GM21360 (cell line): ENCODE measurements at regions not wholly inside any gene's neighbourhood (a gene's known extent, or its start where the extent isn't known, plus 50 kb on each side); places are given as distances from the start of the nearest gene placed in this dataset.

ENCODE experiments used
- ATAC-seq: cut with Tn5 transposase; IDR thresholded peaks from one replicate; pipeline ENCODE4 v1.9.1; 2021; ENCODE audit warnings: mild to moderate bottlenecking, moderate library complexity; ENCODE audit not compliant: unreplicated experiment

DNA sequence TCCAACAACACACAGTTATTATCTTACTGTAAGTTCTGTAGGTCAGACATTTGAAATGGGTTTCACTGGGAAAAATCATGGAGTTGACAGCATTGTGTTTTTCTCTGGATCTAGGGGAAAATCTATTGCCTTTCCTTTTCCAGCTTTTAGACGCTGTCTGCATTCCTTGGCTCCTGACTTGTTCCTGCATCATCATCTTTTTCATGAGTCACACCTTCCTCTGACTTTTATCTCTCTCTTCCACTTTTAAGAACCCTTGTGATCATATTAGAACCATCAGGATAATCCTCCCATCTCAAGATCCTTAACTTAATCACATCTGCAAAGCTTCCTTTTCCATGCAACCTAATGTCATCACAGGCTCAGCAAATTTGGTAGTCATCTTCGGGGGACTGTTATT is 1454.8 kb downstream of the RPA4 start:
- no peak for ATAC-seq

DNA sequence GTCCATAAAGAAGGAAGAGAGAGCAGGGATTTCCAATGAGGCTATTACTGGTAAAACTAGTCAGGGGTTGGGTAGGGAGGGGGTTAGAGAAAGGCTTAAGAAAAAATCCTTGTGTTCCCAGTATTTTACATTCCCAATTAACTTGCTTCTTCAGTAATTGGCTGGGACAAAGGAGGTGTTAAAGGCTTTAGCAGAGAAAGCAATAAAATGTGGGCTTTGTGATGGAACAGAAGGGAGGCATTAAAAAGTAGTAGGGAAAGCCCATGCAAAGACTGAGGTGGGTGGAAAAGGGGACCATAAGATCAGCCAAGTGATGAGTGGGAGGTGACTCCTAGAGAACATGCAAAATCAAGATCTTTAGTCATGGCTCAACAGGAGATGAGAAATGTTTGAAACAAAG is 1467.2 kb downstream of the RPA4 start:
- ATAC-seq = no peak

DNA sequence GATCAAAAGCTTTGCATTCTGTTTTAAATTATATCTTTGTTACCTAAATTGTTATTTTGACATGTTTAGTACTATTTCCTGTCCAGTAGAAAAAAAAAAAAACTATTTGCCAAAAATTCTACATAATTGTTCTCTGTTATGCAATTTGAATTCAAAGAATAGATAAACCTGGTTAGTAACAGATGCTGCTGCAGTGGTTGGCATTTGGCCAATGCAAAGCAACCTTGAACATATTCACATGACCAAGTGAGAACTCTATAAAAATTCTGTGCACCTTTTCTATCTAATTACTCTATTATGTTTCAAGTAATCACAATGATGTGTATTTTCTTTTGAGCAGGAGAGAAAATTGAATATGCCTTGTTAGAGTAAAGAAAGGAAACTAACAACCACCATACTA is 1473.4 kb downstream of the RPA4 start:
- no peak for ATAC-seq

DNA sequence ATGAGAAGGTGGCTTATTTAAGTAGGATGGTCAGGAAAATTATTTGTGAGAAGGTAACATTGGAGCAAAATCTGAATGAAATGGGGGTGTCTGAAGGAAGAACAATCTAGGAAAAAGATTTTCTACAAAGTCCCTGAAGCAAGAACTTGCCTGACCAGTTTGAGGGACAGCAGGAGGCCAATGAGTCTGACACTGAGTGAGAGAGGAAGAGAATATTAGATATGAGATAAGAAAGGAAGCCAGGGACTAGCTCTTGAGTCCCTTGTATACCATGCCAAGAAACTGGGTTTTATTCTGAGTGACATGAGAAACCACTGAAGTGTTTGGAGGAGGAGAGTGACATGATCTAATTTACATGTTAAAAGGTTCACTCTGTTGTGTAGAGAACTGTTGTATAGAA is 1478.9 kb downstream of the RPA4 start:
- no peak for ATAC-seq

DNA sequence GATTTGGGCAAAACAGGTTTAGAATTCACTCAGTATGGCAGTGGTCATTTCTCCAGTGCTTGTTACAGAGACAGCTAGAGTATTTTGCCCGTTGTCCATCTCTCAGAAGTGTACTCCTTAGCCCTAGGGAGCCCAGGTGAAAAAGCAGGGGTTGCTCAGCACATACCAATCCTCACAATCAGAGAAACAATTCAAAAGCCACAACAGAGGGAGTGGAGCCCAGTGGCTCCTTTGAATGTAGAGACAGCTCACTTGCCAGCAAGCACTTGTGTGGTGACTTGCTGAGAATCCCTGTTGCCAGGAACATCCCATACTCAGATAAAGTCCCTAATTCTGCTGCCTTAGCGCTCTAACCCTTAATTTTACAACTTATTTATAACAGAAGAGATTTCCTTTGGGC is 1488.3 kb downstream of the RPA4 start:
- no peak for ATAC-seq

DNA sequence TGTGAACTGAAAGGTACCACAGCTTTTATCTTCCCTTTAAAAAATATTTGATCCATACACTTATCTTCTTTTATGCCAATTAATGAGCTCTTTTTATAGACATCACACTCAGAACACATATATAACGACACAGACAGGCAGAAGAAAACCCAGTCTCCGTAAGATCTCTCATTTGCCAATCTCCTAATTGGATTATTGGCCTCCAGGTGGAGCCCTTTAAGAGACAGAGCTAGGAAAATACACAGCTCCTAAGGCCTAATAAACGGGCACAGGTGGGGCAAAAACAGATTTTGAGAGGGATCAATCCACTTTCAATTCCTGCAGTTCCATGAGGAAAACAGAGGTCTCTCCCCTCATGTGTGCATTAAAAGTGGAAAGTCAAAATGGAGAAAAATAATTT is 1495.4 kb downstream of the RPA4 start:
- ATAC-seq = no peak

DNA sequence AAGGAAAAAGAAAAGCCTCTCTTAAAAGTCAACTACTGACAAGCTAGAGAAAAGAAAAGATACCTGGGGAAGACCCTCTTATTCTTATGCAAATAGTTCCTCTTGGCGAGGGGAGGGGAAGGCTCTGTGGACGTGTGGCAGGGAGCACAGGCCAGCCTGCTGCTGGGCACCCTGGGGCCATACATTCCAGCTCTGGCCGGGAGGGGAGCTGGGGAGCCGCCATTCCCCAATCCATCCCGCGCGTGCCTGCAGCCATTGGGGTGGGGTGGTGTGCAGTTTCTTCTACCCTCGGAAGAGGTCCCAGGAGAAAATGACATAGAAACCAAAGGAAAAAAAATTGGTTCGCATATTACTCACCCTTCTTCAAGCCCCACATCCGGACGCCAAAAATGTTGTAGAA is 1496.4 kb downstream of the RPA4 start:
- no peak for ATAC-seq

DNA sequence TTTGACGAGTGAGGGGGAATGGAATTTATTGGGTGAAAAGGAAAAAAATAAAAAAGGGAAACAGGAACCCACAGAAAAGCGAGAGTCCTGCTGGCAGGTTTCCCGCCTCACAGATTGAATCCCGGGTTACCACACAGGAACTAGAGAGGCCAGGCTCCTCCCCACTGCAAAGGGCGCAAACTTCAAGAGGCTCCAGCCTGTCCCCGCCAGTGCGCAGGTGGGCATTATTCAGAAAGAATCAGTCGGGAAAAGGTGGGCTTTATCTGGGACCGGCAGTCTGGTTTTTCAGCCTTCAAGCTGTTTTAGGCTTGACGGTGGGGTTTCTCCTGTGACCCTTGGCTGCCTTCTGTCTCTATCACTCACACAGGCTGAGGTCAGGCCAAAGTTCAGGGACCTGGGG is 1496.8 kb downstream of the RPA4 start:
- ATAC-seq = no peak

DNA sequence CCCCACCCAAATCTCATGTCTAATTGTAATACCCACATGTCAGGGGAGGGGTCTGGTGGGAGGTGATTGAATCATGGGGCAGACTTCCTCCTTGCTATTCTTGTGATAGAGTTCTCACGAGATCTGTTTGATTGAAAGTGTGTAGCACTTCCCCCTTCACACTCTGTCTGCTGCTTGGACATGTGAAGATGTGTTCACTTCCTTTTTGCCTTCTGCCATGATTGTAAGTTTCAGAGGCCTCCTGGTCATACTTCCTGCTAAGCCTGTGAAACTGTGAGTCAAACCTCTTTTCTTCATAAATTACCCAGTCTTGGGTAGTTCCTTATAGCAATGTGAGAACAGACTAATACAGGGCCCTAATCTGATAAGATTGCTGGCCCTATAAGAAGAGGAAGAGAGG is 1514.8 kb downstream of the RPA4 start:
- ATAC-seq = no peak

DNA sequence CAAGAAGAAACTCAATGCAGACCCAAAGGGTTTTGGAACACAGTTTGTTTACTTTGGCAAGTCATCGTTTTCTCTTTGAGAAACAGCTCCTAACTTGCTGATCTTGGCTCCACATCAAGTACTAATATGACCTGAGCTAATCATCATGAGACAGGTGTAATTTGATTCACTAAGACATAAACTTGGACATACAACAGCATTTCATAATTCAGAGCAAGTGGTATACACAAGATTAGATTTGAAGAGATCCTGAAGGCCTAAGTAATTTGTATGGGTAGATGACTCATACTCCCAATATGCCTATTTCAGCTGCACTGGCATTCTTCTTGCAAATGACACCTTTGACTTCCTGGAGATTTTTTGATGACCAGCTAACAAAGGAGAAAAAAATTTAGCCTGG is 1521.7 kb downstream of the RPA4 start:
- no peak for ATAC-seq

DNA sequence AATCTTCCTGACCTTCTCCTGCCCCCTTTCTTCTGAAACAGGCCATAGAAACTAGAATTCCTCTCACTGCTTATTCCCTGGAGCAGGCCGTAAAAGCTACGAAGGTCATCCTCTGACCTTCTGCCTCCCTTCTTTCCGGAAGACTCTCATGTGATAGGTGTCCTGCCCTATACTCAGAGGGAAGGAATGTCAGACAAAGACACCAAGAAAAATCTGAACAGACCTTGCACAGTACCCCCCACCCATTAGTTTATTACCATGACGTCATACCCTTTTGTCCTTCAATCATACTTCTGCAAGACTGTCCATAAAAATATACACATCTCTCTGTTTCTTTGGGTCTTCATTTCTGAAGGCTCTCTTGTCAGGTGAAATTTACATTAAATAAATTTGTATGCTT is 1523.9 kb downstream of the RPA4 start:
- ATAC-seq = no peak

DNA sequence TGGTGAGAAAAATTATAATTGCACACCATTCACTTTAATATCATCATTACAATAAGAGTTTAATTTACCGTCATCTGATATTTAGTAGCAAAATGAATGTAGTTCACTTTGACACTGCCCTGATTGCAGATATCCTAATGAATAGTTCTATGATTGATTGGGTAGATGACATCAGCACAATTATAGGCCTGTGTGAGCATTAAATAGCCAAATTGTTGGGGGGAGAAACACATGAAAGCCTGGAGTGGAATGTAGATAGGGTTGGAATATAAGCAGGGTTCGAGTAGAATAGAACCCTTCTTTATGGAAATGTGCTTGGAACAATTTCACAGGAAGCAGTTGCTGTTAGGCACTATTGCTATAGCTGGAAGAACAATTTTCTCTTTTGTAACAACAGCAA is 1526.2 kb downstream of the RPA4 start:
- no peak for ATAC-seq

DNA sequence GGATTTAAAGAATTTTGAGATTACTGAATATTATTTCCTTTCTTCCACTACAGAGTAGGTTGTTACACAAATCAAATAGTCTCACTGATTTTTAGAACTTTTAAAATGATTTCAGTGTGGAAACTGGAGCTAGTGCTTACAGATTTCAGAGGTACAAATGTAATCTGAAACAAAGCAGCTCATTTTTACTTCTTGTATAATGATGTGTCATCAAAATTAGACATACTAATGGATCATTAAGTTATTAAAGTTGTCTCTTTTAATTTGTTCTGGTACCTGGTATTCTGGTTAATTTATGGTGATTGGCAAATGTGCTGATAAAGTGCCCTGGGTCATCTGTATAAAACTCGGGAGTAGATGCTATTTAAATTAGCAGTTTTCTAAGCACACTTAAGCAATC is 1528.3 kb downstream of the RPA4 start:
- no peak for ATAC-seq

DNA sequence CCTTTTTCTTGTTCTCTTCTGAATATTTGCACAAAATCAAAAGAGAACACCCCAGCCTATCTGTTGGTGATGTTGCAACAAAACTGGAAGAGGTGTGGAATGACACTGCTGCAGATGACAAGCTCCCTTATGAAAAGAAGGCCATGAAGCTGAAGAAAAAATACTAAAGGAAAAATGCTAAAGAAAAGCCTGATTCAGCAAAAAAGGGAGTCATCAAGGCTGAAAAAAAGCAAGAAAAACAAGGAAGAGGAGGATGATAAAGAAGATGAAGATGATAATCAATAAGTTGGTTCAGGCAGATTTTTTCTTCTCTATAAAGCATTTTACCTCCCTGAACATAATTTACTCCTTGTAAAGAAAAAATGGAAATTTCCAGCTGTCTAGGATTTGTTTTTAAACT is 1538.8 kb downstream of the RPA4 start:
- no peak for ATAC-seq

DNA sequence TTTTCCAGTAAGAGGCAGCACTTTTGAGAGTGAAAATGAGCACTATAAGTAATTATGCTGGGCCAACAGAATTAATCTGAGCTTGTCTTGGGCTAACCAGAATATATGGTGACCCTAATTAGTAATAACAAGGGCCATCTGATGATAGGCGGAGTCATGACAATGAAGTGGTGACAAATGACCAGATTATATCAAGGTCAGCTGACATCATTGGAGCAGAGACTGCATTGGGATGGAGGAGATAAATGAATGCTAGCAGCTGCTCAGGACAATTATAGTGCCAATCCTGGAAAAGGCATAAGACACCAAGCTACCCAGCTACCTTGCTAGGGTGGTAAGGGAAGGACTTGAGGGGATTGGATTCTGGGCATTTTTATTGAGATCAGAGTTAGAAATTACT is 1548.7 kb downstream of the RPA4 start:
- no peak for ATAC-seq

DNA sequence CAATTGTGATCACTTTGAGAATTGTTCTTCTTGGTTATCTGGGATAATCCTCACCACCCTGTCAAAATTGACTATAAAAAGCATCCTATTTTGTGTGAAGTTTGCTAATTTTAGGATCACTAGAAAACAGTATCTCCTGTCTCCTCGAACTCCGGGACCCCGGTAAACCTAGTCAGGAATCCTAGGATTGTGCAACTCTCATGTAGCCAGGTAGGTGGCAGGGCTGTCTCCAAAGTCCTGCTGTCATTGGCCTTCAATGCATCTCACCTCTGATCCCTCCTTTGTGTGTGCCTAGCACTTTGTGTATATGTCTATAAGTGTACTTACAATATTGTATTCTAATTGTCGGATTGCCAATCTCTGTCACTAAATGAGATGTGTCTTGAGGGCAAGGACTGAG is 1564.8 kb downstream of the RPA4 start:
- ATAC-seq = no peak

DNA sequence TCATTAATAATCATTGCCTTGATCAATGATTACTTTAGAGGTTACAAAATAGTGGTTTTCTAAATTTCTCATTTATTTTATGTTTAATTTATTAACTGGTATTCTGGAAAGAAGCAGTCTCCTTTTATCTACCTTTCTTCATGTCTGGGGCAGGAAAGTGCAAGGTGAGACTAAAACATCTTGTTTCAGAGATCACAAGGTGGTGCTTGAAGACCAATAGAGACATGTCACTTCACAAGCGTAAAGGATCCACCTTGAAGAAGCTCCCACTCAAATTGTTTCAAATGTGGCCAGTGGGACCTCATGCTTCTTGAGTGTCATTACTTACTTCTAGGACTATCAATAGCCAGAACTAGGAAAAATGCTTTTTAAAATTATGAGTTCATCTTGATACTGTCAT is 1568.7 kb downstream of the RPA4 start:
- no peak for ATAC-seq

DNA sequence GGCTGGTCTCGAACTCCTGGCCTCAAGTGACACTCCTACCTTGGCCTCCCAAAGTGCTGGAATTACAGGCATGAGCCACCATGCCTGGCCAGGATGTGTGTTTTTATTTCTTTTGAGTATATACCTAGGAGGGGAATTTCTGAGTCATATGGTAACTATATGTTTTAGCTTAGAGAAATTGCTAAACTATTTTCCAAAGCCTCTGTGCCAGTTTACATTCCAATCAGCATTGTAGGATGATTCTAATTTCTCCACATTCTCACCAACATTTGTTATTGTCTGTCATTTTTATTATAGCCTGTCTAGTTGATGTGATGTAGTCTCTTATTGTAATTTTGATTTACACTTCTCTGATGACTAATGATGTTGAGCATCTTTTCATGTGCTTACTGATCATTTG is 1576.0 kb downstream of the RPA4 start:
- no peak for ATAC-seq

DNA sequence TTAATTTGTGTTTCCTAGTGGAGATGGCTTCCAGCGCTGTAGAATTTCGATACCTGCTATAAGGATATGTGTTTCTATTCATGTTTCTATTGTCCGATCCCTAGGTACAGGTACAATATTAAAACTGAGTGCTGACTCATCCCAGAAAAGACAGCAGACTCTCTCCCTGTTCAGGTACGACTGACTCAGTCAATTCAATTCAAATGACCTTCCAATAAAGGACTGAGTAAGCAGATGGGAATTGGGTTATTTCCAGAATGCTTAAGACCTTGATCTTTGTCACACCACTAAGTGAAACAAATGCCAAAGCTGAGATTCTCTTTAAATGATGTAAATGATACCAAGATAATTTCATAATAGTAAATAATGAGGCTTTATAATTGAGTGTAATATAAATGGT is 1596.9 kb downstream of the RPA4 start:
- ATAC-seq = no peak

DNA sequence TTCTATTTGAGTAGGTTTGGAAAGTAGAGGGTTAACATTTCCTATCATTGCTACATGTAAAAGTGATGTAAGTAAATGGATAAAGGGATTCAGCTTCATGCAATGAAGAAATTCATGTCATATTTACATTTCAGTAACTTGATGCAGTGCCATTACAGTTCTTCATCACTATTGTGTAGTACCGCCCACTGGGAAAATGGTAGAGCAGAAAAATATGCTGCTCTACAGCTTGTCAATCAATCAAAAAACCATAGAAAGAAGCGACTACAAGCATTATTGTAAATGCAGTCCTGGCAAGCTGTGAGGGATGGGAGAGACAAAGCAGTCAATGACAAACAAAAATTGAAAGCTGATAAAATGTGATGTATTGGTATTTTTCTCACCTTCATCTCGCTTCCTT is 1597.9 kb downstream of the RPA4 start:
- no peak for ATAC-seq

DNA sequence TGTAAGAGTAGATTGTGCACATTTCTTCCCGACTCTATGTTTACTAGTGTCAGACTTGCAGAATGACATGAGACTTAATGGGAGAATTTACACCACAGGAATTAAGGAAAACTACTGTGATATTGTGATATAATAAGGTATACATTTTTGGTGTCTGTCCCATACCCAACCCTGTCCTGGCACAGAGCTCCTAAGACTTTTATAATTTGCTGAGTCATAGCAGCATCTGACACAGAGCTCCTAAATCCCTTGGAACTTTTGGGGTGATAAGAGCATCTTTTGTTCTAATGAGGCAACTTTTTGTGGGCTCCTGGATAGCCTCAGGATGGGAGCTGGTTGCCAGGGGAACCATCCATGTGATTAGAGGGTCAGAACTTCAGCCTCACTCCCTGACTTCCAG is 1607.0 kb downstream of the RPA4 start:
- ATAC-seq = no peak

DNA sequence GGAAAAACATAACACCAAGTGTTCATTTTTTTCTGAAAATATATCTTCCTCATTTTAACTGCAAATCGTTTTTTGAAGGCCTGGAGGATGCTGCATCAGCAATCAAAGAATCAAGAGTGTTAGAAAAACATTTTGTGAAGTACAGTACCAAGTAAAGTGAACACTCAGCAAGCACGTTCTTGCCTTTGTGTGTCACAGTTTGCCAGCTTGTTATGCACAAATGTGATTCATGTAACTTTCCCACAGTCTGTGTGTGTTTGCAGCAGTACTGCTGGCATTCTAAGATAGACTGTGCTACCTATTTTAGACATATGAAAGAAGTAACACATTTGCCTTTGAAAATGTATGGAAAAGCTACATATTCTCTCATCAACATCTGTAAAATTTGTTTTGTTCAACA is 1617.7 kb downstream of the RPA4 start:
- ATAC-seq = no peak

DNA sequence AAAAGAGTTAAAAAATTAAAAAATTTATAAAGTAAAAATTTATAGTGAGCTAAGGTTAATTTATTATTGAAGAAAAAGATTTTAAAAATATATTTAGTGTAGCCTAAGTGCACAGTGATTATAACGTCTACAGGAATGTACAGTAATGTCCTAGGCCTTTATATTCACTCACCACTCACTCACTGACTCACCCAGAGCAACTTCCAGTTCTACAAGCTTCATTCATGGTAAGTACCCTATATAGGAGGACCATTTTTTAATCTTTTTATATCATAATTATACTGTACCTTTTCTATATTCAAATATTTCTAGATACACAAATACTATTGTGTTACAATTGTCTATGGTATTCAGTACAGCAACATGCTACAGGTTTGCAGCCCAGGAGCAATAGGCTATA is 1623.2 kb downstream of the RPA4 start:
- no peak for ATAC-seq

DNA sequence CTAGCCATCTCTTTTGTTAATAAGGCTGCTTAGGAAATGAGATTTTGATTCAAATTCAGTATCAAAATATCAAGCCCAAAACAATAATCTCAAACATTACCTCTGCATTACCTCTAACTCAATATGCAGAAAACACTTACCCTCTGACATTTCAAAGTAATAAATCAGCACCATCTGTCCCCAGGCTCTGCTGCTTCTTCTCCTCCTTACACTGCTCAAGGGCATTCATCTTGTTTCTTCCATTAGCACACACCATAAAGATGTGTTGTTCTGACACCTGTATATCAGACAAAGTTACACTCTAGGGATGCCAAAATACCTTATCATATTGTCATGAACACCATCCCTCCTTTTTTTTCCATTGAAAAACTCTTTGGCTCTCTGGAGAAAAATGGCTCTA is 1630.3 kb downstream of the RPA4 start:
- ATAC-seq = no peak
